ENCODE measurements at regions not wholly inside any gene's neighbourhood (a gene's known extent, or its start where the extent isn't known, plus 50 kb on each side); places are given as distances from the start of the nearest gene placed in this dataset.

DNA sequence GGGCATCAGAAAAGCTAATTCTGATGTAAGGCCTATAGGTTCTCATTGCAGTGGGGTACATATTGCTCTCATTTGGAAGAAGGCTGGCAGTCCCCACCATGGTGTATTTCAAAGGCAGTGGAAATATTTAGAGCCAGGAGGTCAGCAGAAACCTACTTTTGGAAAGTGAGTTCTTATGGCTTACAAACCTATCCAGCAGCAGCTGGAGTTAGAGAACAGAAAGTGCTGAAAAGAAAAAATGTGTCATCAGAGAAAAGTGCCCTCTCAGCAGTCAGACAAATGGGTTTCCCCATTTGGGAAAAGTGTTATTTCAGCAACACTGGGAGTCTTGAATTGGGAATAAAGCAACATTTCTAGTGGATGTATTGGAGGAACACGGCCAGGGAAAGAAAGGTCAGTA, 105.7 kb upstream of the IGFBP3 start:
- in situ Hi-C loops (cut with HindIII; ENCODE audit: low sequenced_read_pairs) = no loop called here

- in situ Hi-C loops (cut with HindIII; ENCODE audit: low sequenced_read_pairs) = no loop called here
Observed at GRCh38 chr7:46024263-46024916, 103.3 kb upstream of the IGFBP3 start.

DNA sequence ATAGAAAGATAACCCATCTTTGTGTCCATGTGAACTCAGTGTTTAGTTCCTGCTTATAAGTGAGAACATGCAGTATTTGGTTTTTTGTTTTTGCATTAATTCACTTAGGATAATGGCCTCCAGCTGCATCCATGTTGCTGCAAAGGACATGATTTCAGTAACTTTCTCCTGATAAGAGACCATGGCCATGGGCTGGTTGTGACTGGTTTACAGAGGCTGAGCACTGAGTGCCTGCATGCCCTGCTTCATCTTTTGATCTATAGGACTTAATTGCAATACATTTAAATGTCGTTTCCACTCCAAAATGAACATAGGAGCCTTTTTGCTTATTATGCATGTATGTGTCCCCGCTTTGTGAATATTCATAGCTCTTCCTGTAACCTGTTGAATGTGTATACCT, 101.3 kb upstream of the IGFBP3 start:
- in situ Hi-C loops (cut with HindIII; ENCODE audit: low sequenced_read_pairs) = no loop called here

DNA sequence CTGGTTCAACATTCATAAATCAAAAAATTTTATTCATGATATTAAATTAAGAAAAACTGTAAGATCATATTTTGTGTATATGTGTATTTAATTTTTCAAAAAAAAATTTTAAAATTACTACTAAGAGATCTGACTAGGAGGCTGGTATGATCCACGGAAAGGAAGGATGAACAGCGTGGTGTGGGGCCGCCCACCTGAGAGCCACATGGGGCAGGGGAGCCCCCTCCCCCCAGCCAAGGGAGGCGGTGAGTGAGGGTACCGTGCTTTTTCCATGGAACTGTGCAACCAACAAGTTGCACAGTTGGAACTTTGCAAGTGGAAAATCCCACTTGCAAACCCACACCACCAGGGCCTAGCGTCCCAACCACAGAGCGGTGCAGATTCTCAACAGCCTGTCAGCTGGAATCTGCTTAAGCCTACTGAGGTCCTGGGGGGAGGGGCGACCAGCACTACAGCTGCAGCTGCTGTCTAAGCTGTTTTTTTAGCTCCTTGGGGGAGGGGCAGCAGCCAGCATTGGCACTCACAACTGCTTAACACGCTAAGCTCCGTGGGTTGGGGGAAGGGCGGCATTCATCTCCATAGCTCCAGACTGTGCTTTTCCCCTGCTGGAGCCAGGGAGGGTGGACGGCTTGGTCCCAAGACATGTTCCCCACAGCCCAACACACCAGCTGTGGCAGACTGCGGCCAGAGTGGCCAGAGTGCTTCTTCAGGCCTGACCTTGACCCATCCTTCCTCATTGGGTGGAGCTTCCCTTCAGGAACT, 94.2 kb upstream of the IGFBP3 start:
- in situ Hi-C loops (cut with HindIII; ENCODE audit: low sequenced_read_pairs) = no loop called here

DNA sequence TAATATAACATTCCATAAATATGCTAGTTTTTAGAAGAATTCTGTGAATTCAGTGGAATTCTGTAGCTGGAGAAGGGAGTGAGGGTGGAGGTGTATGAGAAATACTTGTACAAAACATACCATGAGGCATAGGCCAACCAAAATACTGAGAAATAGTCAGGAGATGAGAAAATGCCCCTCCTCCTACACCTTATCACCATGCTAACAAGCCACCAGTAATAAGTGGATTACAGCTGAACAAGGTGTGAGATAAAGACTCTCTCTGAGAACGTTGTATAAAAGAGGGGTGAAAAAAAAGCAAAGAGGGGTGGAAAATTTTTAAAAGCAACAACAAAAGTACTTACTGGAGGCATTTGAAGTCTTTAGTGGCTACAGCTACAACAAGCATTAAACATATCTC, 90.4 kb upstream of the IGFBP3 start:
- in situ Hi-C loops (cut with HindIII; ENCODE audit: low sequenced_read_pairs) = no loop called here

GRCh38 chr7:46011059-46011458, 90.0 kb upstream of the IGFBP3 start:
- in situ Hi-C loops (cut with HindIII; ENCODE audit: low sequenced_read_pairs) = no loop called here

- in situ Hi-C loops (cut with HindIII; ENCODE audit: low sequenced_read_pairs) = no loop called here
Observed at GRCh38 chr7:46009211-46009610, 88.1 kb upstream of the IGFBP3 start.

DNA sequence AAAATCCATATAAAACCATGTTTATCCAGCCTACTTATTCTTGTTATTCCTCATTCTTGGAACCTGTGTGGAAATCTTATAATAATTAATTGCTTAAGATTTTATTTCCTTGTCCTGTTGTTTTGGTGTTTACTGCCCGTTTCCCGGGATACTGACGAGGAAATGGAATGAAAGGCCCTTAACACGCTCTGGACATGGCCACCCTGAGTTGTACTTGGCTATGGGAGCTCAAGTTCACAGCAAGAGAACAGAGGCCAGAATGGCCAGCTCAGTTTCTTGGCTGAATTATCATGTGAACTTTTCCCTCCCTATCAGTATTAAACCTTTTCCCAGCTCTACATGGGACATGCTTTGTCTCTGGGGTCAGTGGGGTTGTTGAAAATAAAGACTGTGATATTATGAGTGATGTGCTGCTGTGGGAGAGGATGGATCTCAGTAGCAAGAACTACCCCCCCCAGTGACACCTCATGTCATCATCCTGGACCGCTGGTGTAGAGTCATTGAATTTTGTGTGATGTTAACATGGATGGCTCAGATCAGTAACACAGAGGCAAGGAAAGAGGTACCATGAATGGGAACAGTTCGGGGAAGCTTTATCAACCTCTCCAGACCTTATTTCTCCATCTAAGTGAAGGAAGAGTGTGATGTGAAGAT, 87.0 kb upstream of the IGFBP3 start:
- in situ Hi-C loops (cut with HindIII; ENCODE audit: low sequenced_read_pairs) = no loop called here

- in situ Hi-C loops (cut with HindIII; ENCODE audit: low sequenced_read_pairs) = no loop called here
Observed at GRCh38 chr7:46007194-46007593, 86.1 kb upstream of the IGFBP3 start.

DNA sequence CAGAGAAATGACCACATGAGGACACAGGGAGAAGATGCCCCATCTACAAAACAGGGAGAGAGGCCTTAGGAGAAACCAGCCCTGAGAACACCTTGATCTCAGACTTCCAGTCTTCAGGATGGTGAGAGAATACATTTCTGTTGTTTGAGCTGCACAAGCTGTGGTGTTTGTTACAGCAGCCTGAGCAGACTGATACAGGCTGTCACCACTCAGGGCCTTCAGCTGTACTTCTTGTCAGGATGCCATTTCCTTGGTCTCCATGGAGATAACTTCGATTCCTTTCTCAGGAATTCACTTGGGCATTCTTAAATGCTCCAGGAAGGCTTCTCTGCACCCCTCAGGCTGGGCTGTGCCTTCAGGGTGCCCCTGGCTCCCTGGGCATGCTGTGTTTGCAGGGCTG, 85.7 kb upstream of the IGFBP3 start:
- in situ Hi-C loops (cut with HindIII; ENCODE audit: low sequenced_read_pairs) = no loop called here

DNA sequence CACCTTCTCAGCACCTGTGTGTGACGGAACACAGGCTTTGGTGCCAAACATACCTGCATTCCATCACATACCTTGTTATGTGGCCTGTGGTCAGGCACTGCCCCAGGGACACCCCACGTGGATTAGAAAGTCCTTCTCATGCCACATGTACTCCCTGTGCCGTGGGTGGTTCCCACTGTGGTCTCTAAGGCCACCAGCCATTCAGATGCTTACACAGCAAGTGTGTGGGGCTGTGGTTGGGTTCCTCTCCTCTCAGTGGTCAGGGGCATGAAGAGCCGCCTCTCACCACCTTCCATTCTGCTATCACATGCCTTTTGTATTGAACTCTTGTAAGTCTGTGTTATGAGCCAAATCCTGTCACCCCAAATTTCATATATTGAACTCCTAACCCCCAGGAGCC, 85.1 kb upstream of the IGFBP3 start:
- in situ Hi-C loops (cut with HindIII; ENCODE audit: low sequenced_read_pairs) = no loop called here

DNA sequence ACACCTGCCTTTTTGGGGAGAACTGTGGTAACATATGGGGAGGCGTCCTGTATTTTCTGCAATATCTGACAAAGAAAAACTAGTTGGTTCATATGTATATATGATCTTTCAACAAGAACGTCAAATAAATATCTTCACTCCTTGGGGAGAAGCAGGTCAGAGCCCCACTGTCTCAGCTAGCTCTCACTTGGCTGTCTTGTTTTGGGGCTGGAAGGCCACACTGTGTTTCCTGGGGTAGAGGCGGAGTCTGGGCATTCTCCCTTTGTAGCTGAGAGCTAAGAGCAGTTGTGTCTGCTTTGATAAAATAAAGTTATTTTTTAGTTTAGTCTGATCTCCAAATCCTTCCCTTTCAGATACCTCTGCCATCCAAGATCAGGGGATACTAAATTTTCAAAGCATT, 83.9 kb upstream of the IGFBP3 start:
- in situ Hi-C loops (cut with HindIII; ENCODE audit: low sequenced_read_pairs) = no loop called here

DNA sequence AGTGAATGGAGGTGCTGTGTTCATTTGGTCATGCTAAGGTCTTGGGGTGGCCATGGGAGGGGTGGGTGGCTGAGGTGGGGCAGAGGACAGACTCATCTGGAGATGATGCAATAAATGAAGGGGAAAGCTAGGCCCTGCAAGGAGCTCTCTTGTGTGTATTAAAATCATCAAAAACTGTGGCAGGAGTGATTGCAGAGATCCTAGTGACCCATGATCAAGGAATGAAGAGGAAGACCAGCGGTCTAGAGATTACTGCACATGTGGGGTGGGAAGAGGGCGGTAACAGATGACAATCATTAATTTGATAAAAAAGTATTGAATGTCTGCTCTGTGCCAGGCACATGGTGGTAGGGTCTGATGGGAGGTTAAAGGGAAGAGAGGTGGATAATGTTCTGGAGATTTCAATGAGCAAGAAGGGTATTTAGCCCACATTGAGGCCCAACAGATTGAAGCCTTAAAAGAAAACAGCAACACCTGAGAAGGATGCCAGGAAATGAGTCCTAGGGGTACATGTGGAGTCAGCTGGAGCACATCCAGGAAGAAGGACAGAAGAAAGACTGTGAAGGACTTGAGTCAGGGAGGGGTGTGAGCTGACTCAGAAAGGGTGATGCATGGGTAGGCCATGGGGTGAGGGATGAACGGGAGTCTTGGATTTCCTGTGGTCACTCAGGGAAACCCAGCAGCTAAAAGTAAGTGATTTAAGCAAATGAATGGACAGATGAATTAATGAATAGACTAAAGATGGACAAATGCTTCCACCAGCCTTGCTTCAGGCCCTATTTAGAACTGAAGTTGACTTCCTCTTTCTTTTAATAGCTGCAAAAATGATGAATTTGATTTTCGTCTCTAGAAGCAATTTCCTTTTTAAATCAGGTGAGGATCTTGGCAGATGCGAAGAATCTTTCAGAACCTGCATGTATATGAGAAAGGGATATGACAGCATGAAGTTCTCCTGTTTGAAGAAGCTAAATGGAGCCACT, 83.1 kb upstream of the IGFBP3 start:
- in situ Hi-C loops (cut with HindIII; ENCODE audit: low sequenced_read_pairs) = no loop called here

- in situ Hi-C loops (cut with HindIII; ENCODE audit: low sequenced_read_pairs) = no loop called here
Observed at GRCh38 chr7:46003161-46003560, 82.1 kb upstream of the IGFBP3 start.

DNA sequence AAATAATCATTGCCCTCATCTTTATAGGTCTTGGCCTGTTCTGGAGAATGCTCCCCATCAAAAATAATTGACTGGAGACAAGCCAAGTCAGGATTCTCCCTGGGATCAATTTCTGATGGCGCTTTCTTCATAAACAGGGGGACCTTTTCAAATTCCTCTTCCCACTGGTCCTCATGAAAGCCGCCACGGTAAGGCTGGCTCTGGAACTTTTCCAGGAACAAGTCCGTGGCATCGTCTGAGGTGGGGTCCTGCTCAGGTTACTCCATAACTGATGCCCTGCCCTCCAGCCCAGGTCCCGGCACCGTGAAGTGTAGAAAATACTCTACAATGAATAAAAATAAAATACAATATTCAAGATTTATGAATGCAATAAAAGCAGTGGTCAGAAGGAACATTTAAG, 79.4 kb upstream of the IGFBP3 start:
- in situ Hi-C loops (cut with HindIII; ENCODE audit: low sequenced_read_pairs) = no loop called here

DNA sequence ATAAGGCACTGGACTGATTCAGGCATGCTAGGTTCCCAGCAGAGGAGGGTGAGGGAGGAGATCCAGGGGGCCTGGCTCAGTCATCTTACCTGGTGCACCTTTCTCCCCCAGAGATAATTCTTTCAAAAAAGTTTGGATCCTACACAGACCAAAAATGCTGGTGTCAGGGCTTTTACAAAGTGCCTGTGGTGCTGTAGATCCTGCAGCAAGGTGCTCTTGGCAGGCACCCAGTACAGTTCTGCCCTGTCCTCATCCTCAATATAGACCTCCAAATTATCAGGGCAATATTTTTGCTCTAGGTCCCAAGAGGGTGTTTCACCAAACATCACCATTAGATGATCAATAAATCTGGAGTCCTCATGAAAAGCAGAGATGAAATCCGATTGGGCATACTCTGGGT, 78.5 kb upstream of the IGFBP3 start:
- in situ Hi-C loops (cut with HindIII; ENCODE audit: low sequenced_read_pairs) = no loop called here

DNA sequence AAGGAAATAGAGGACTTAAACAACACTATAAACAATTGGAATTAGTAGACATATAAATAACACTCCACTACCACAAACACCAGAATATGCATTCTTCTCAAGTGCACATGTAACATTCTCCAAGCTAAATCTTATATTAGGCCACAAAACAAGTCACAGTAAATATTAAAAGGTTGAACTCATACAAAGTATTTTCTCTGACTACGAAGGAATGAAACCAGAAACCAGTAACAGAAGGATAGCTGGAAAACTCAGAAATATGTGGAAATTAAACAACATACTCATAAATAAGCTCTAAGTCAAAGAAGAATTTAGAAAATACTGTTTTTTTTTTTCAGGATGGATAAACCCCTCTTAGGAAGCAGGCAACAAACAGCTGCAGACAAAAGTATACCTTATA, 77.4 kb upstream of the IGFBP3 start:
- in situ Hi-C loops (cut with HindIII; ENCODE audit: low sequenced_read_pairs) = no loop called here

GRCh38 chr7:45993621-45994020, 72.5 kb upstream of the IGFBP3 start:
- in situ Hi-C loops (cut with HindIII; ENCODE audit: low sequenced_read_pairs) = no loop called here

- in situ Hi-C loops (cut with HindIII; ENCODE audit: low sequenced_read_pairs) = no loop called here
Observed at GRCh38 chr7:45992826-45993225, 71.8 kb upstream of the IGFBP3 start.

DNA sequence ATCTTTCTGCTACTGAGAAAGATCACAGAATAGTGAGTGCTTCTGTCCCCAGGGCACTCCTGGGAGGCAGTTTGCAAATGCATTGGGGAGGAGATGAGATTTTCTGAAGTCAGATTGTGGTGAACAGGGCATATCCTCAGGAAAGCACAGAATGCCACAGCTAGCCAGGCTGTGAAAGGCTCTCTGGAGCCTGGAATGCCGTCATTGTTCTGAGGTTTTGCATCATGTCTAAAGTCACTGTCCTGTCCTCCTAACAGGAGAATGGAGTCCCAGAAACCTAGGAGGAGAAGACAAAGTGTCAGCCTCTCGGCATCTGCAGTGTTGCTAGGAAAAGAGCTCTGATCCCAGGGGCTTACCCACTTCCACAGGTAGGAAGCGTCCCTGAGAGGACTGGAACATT, 69.2 kb upstream of the IGFBP3 start:
- in situ Hi-C loops (cut with HindIII; ENCODE audit: low sequenced_read_pairs) = no loop called here

DNA sequence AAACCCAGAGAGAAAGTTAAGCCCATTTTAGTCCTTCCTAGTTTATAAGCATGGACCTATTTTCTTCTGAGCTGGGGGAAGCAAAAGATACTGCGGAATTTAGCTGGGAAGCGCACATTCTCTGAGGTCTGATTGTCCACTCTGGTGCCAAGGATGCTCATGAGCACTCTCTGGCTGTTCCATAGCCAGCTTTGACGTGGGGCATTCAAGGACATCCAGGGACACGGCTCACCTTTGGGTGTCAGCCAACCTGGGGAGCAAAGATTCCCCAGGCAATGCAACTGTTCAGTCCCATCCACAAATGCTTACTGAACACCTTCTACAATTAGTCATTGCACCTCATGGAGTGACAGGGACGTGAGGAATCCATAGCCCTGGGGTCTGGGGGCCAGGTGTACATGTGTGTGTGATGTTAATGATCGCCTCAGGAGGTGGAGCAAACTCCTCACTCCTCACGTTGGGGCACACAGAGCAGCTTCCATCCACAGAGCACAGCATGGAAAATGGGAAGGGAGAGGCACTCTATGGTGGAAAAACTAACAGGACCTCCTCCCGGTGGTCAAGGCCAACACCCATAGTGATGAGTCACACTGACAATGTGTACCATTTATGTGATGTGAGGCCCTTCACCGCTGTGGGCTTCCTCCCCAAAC, 67.5 kb upstream of the IGFBP3 start:
- in situ Hi-C loops (cut with HindIII; ENCODE audit: low sequenced_read_pairs) = no loop called here
